H1 (cell line): ENCODE measurements at regions not wholly inside any gene's neighbourhood (a gene's known extent, or its start where the extent isn't known, plus 50 kb on each side); places are given as distances from the start of the nearest gene placed in this dataset.

ENCODE experiments used
- ASH2L ChIP-seq: fragments of 200-600, 300-600 bp; sonication (generic); IDR thresholded peaks from one replicate; pipeline ENCODE4 v1.7.1; 2017; ENCODE audit warnings: low read length
- CEBPB ChIP-seq: IDR thresholded peaks from 2 replicates; pipeline ENCODE4 v1.6.1; 2012; ENCODE audit warnings: low read depth, low read length
- CREB1 ChIP-seq: IDR thresholded peaks from 2 replicates; pipeline ENCODE4 v1.6.1; 2012; ENCODE audit warnings: inconsistent platforms
- EP300 ChIP-seq, 2 experiments: IDR thresholded peaks; 1 replicate in 1 of 2; 2 replicates in 1 of 2; pipeline ENCODE4 v1.6.1; 2011 to 2012; ENCODE audit warnings: low read depth in 2 of 2, low read length in 2 of 2, mild to moderate bottlenecking in 2 of 2, borderline replicate concordance in 1 of 2, inconsistent platforms in 1 of 2, moderate library complexity in 1 of 2
- EZH2 ChIP-seq: fragments of 200-600 bp; sonication (generic); IDR thresholded peaks from 2 replicates; pipeline ENCODE4 v1.7.1; 2012; ENCODE audit warnings: low read depth, mild to moderate bottlenecking, moderate library complexity, low read length, inconsistent platforms; ENCODE audit not compliant: severe bottlenecking
- POLR2A ChIP-seq, 2 experiments: IDR thresholded peaks; 1 replicate in 1 of 2; 2 replicates in 1 of 2; pipeline ENCODE4 v1.6.1; 2011; ENCODE audit warnings: low read depth in 2 of 2, low read length in 2 of 2, mild to moderate bottlenecking in 2 of 2; ENCODE audit errors: control extremely low read depth in 1 of 2
- POLR2AphosphoS5 ChIP-seq: IDR thresholded peaks from 2 replicates; pipeline ENCODE4 v1.6.1; 2011; ENCODE audit warnings: low read depth, low read length
- TAF1 ChIP-seq: IDR thresholded peaks from 2 replicates; pipeline ENCODE4 v1.6.1; 2011; ENCODE audit warnings: mild to moderate bottlenecking, low read depth, low read length
- TEAD4 ChIP-seq: IDR thresholded peaks from 2 replicates; pipeline ENCODE4 v1.6.1; 2012; ENCODE audit warnings: low read depth, low read length, inconsistent platforms, mixed read lengths
- TF ChIP-seq, protein P1 (sequence below): IDR thresholded peaks from 2 replicates; pipeline ENCODE4 v1.6.1; 2011; ENCODE audit warnings: low read length, improper control_type of control experiment
- TF ChIP-seq, protein P2 (sequence below): IDR thresholded peaks from 2 replicates; pipeline ENCODE4 v1.6.1; 2012; ENCODE audit warnings: inconsistent platforms
- TF ChIP-seq, protein P3 (sequence below), 3 experiments: IDR thresholded peaks; 1 replicate in 2 of 3; 2 replicates in 1 of 3; pipeline versions ENCODE4 v1.5.1 to v1.6.1; 2011; ENCODE audit warnings: low read length in 3 of 3, mild to moderate bottlenecking in 3 of 3, inconsistent platforms in 2 of 3, low read depth in 1 of 3, moderate library complexity in 1 of 3; ENCODE audit not compliant: insufficient read depth in 1 of 3; ENCODE audit errors: control extremely low read depth in 1 of 3

DNA sequence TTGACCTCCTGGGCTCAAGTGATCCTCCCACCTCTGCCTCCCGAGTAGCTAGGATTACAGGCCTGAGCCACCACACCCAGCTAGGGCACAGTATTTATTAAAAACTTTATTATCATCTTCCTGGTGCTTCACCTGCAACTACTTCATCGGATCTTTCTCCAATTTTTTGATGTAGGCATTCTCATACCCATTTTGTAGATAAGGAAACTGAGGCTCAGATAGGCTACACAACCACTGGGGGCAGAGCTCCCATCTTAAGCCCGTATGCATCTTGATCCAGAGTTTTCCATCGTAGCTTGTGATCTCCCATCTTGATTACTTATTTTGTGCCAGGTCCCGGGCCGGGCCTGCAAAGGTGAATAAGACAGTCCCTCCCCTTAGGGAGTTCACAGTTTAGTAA is 68.1 kb upstream of the BCOR start:
- TF ChIP-seq POLR2A (IDR thresholded peaks at IDR 0.05; ENCODE audit: control extremely low read depth in 1 of 2, low read depth in 2 of 2, low read length in 2 of 2), result no peak
- TF ChIP-seq TAF1, result no peak
- no peak for TF ChIP-seq CREB1
- TF ChIP-seq, protein P1, sequence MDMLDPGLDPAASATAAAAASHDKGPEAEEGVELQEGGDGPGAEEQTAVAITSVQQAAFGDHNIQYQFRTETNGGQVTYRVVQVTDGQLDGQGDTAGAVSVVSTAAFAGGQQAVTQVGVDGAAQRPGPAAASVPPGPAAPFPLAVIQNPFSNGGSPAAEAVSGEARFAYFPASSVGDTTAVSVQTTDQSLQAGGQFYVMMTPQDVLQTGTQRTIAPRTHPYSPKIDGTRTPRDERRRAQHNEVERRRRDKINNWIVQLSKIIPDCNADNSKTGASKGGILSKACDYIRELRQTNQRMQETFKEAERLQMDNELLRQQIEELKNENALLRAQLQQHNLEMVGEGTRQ, result no peak
- TF ChIP-seq POLR2AphosphoS5, result no peak
- TF ChIP-seq, protein P2, sequence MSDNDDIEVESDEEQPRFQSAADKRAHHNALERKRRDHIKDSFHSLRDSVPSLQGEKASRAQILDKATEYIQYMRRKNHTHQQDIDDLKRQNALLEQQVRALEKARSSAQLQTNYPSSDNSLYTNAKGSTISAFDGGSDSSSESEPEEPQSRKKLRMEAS, result no peak
- TF ChIP-seq TEAD4, result no peak
- TF ChIP-seq, protein P3, sequence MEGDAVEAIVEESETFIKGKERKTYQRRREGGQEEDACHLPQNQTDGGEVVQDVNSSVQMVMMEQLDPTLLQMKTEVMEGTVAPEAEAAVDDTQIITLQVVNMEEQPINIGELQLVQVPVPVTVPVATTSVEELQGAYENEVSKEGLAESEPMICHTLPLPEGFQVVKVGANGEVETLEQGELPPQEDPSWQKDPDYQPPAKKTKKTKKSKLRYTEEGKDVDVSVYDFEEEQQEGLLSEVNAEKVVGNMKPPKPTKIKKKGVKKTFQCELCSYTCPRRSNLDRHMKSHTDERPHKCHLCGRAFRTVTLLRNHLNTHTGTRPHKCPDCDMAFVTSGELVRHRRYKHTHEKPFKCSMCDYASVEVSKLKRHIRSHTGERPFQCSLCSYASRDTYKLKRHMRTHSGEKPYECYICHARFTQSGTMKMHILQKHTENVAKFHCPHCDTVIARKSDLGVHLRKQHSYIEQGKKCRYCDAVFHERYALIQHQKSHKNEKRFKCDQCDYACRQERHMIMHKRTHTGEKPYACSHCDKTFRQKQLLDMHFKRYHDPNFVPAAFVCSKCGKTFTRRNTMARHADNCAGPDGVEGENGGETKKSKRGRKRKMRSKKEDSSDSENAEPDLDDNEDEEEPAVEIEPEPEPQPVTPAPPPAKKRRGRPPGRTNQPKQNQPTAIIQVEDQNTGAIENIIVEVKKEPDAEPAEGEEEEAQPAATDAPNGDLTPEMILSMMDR (IDR thresholded peaks at IDR 0.05; ENCODE audit: control extremely low read depth in 1 of 3, insufficient read depth in 1 of 3, low read depth in 1 of 3, low read length in 3 of 3), result no peak
- no peak for TF ChIP-seq ASH2L
- TF ChIP-seq EZH2, result no peak
- no peak for TF ChIP-seq CEBPB
- no peak for TF ChIP-seq EP300 (IDR thresholded peaks at IDR 0.05; ENCODE audit: borderline replicate concordance in 1 of 2, low read depth in 2 of 2, low read length in 2 of 2)
